ENCODE measurements at regions not wholly inside any gene's neighbourhood (a gene's known extent, or its start where the extent isn't known, plus 50 kb on each side); places are given as distances from the start of the nearest gene placed in this dataset.

DNA sequence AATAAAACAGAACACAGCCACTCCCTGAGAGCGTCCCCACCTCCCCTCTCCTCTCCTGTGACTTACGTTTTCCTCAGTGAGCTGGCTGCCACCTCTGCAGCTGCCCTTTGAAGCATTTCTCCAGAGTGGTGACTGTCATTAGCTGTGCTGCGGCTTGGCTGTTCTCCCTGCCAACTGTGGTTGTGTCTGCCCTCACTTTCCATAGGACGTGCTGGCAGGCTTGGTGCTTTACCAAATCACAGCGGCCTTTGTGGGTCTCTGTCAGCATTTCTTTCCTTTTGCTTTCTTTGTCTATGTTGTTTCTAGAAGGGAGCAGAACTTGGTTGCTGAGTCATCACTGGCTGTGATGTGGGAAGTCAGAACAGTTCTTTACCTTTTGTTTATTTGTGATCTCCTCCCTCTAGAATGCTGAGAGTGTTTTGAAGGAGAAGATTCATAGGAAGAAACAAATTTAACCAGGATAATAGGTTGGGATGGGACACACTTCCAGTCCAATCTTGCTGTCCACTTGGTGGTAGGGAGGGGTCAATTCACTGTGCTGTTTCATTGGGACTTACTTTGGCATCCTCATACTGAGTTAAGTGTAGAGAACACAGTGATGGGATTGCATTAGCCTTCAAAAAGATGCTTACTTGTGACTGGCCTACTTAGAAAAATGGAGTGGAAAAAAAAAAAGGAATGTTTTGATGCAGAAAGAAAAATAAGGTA lies 88.2 kb downstream of the TMX1 start:
- Histone ChIP-seq H3K27me3 (ENCODE audit: control insufficient read depth in 1 of 2, insufficient read depth in 2 of 2, low read length in 2 of 2) (peaks cover 6 to 30% of the 10 kb centered on the region in 2 experiments), H3K27ac (ENCODE audit: low read depth in 1 of 2, low read length in 2 of 2) (no peak overlapping the region), H3K36me3 (ENCODE audit: insufficient read depth, low read length) (no peaks in the 10 kb centered on the region), H3K4me1 (ENCODE audit: insufficient read depth, low read length) (no peaks in the 10 kb centered on the region), H3K4me3 (ENCODE audit: low read length) (no peak overlapping the region), H3K9me3 (ENCODE audit: control insufficient read depth in 1 of 2, insufficient read depth in 1 of 2, low read length in 2 of 2) (no peaks in the 10 kb centered on the region)
- no peak for TF ChIP-seq CTCF (IDR thresholded peaks at IDR 0.05)
- H3K27me3 Mint-ChIP-seq, result peaks cover 43% of the 10 kb centered on the region
- intact Hi-C loops (cut with DNase I, micrococcal nuclease), result no loop called here
- POLR2A ChIA-PET, result no interaction called here
- H3K9me3 Mint-ChIP-seq, result no peaks in the 10 kb centered on the region
- CTCF ChIA-PET, result no interaction called here
- H3K36me3 Mint-ChIP-seq (ENCODE audit: low read depth), result no peaks in the 10 kb centered on the region
- DNase-seq (no peak), ATAC-seq (ENCODE audit: poor library complexity) (no peak)
- no peak overlapping the region for H3K4me3 Mint-ChIP-seq
- no peaks in the 10 kb centered on the region for H3K4me1 Mint-ChIP-seq (ENCODE audit: low read depth)
- H3K27ac Mint-ChIP-seq, result no peak overlapping the region

GRCh38 chr14:51328772-51329353 lies 88.8 kb downstream of the TMX1 start:
- Mint-ChIP-seq H3K27ac (no peak overlapping the region), H3K9me3 (no peaks in the 10 kb centered on the region), H3K4me1 (ENCODE audit: low read depth) (no peaks in the 10 kb centered on the region), H3K4me3 (no peak overlapping the region), H3K27me3 (peaks cover 45% of the 10 kb centered on the region), H3K36me3 (ENCODE audit: low read depth) (no peaks in the 10 kb centered on the region)
- Histone ChIP-seq H3K36me3 (ENCODE audit: insufficient read depth, low read length) (no peaks in the 10 kb centered on the region), H3K4me3 (ENCODE audit: low read length) (no peak overlapping the region), H3K9me3 (ENCODE audit: control insufficient read depth in 1 of 2, insufficient read depth in 1 of 2, low read length in 2 of 2) (no peaks in the 10 kb centered on the region), H3K4me1 (ENCODE audit: insufficient read depth, low read length) (no peaks in the 10 kb centered on the region), H3K27ac (ENCODE audit: low read depth in 1 of 2, low read length in 2 of 2) (no peak overlapping the region), H3K27me3 (ENCODE audit: control insufficient read depth in 1 of 2, insufficient read depth in 2 of 2, low read length in 2 of 2) (peaks cover 6 to 30% of the 10 kb centered on the region in 2 experiments)
- no peak for TF ChIP-seq CTCF (IDR thresholded peaks at IDR 0.05)
- intact Hi-C loops (cut with DNase I, micrococcal nuclease), result no loop called here
- ATAC-seq (ENCODE audit: poor library complexity), result no peak
- ChIA-PET POLR2A (no interaction called here), CTCF (no interaction called here)
- DNase-seq, result no peak

- Mint-ChIP-seq H3K4me1 (ENCODE audit: low read depth) (no peaks in the 10 kb centered on the region), H3K4me3 (no peak overlapping the region), H3K36me3 (ENCODE audit: low read depth) (no peaks in the 10 kb centered on the region), H3K27me3 (peaks cover 40% of the 10 kb centered on the region), H3K27ac (no peak overlapping the region), H3K9me3 (no peaks in the 10 kb centered on the region)
- no peak for DNase-seq
- H3K4me3 ChIP-seq (ENCODE audit: low read length), result no peak overlapping the region
- intact Hi-C loops (cut with DNase I, micrococcal nuclease), result no loop called here
- no peak for ATAC-seq (ENCODE audit: poor library complexity)
- CTCF ChIA-PET, result no interaction called here
- no peak for TF ChIP-seq CTCF (IDR thresholded peaks at IDR 0.05)
- H3K4me1 ChIP-seq (ENCODE audit: insufficient read depth, low read length), result no peaks in the 10 kb centered on the region
- no peaks in the 10 kb centered on the region for H3K36me3 ChIP-seq (ENCODE audit: insufficient read depth, low read length)
- H3K27me3 ChIP-seq (ENCODE audit: control insufficient read depth in 1 of 2, insufficient read depth in 2 of 2, low read length in 2 of 2), result peaks cover 6 to 28% of the 10 kb centered on the region in 2 experiments
- H3K27ac ChIP-seq (ENCODE audit: low read depth in 1 of 2, low read length in 2 of 2), result no peak overlapping the region
- H3K9me3 ChIP-seq (ENCODE audit: control insufficient read depth in 1 of 2, insufficient read depth in 1 of 2, low read length in 2 of 2), result no peaks in the 10 kb centered on the region
- POLR2A ChIA-PET, result no interaction called here
These were observed 91.7 kb downstream of the TMX1 start for GRCh38 chr14:51331486-51332367.
